Loucy (cell line): ENCODE measurements at regions not wholly inside any gene's neighbourhood (a gene's known extent, or its start where the extent isn't known, plus 50 kb on each side); places are given as distances from the start of the nearest gene placed in this dataset.

Experiments
- EZH2phosphoT487 ChIP-seq: fragments of 200-600 bp; IDR thresholded peaks from 2 replicates; pipeline ENCODE4 v1.6.1; 2018; ENCODE audit warnings: antibody characterized with exemption, mild to moderate bottlenecking, moderate library complexity, borderline replicate concordance
- TF ChIP-seq, protein P1 (sequence below): fragments of 200-600 bp; sonication (generic); conservative IDR thresholded peaks from 2 replicates; pipeline ENCODE4 v1.5.1; 2014; ENCODE audit warnings: mild to moderate bottlenecking, antibody characterized with exemption, low read length

DNA sequence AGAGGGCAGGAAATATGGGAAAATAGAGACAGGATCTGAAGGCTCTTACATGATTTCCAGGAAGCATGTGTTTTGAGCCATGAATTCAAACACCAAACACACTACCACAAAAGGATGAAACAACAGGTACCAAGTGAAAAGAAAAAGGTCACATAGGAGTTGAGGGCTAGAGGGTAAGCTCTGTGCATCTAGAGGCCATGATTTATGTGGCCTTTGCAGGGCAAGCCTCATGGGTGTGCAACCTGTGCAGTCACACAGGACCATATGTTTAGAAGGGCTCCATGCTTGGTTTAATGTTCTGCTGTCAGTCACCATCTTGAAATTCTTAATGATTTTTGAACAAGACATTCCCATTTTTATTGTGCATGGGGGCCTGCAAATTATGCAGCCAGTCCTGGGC, 134.5 kb upstream of the CCDC68 start:
- TF ChIP-seq EZH2phosphoT487: no peak
- TF ChIP-seq, protein P1, sequence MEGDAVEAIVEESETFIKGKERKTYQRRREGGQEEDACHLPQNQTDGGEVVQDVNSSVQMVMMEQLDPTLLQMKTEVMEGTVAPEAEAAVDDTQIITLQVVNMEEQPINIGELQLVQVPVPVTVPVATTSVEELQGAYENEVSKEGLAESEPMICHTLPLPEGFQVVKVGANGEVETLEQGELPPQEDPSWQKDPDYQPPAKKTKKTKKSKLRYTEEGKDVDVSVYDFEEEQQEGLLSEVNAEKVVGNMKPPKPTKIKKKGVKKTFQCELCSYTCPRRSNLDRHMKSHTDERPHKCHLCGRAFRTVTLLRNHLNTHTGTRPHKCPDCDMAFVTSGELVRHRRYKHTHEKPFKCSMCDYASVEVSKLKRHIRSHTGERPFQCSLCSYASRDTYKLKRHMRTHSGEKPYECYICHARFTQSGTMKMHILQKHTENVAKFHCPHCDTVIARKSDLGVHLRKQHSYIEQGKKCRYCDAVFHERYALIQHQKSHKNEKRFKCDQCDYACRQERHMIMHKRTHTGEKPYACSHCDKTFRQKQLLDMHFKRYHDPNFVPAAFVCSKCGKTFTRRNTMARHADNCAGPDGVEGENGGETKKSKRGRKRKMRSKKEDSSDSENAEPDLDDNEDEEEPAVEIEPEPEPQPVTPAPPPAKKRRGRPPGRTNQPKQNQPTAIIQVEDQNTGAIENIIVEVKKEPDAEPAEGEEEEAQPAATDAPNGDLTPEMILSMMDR: no peak
